Central memory CD4-positive, alpha-beta T cell (primary cell): ENCODE measurements at regions not wholly inside any gene's neighbourhood (a gene's known extent, or its start where the extent isn't known, plus 50 kb on each side); places are given as distances from the start of the nearest gene placed in this dataset.

Source experiments
- DNase-seq: peaks from one replicate; pipeline ENCODE4 v3.0.0; 2022

GRCh38 chr2:71787108-71787415 lies 333.7 kb downstream of the DYSF start:
- no peak for DNase-seq

- DNase-seq: no peak
These were observed 333.1 kb downstream of the DYSF start for GRCh38 chr2:71786291-71787107.

GRCh38 chr2:71785516-71785981 lies 332.2 kb downstream of the DYSF start:
- no peak for DNase-seq

GRCh38 chr2:71784734-71785511 lies 331.6 kb downstream of the DYSF start:
- DNase-seq: no peak

GRCh38 chr2:71783815-71784214 lies 330.5 kb downstream of the DYSF start:
- no peak for DNase-seq

GRCh38 chr2:71783215-71783614 lies 329.9 kb downstream of the DYSF start:
- no peak for DNase-seq

- DNase-seq: no peak
These were observed 329.0 kb downstream of the DYSF start for GRCh38 chr2:71782323-71782722.

GRCh38 chr2:71781695-71782228 lies 328.4 kb downstream of the DYSF start:
- no peak for DNase-seq

GRCh38 chr2:71780162-71780561 lies 326.8 kb downstream of the DYSF start:
- no peak for DNase-seq

- DNase-seq: no peak
These were observed 326.4 kb downstream of the DYSF start for GRCh38 chr2:71779774-71780105.

- no peak for DNase-seq
These were observed 325.8 kb downstream of the DYSF start for GRCh38 chr2:71778936-71779773.

- DNase-seq: no peak
These were observed 325.2 kb downstream of the DYSF start for GRCh38 chr2:71778514-71778913.

GRCh38 chr2:71777946-71778345 lies 324.6 kb downstream of the DYSF start:
- no peak for DNase-seq

GRCh38 chr2:71776227-71776626 lies 322.9 kb downstream of the DYSF start:
- DNase-seq: no peak

- DNase-seq: no peak
These were observed 319.9 kb downstream of the DYSF start for GRCh38 chr2:71773218-71773617.

- no peak for DNase-seq
These were observed 319.3 kb downstream of the DYSF start for GRCh38 chr2:71772510-71773172.

- no peak for DNase-seq
These were observed 314.3 kb downstream of the DYSF start for GRCh38 chr2:71767663-71768062.

- DNase-seq: no peak
These were observed 305.7 kb downstream of the DYSF start for GRCh38 chr2:71759060-71759459.

GRCh38 chr2:71757351-71757750 lies 304.0 kb downstream of the DYSF start:
- DNase-seq: no peak

GRCh38 chr2:71756280-71756906 lies 303.0 kb downstream of the DYSF start:
- DNase-seq: no peak

GRCh38 chr2:71751590-71751989 lies 298.2 kb downstream of the DYSF start:
- no peak for DNase-seq

- DNase-seq: no peak
These were observed 296.3 kb downstream of the DYSF start for GRCh38 chr2:71749671-71750101.
